Sigmoid colon (tissue), 4 donors: ENCODE measurements at regions not wholly inside any gene's neighbourhood (a gene's known extent, or its start where the extent isn't known, plus 50 kb on each side); places are given as distances from the start of the nearest gene placed in this dataset.

Experiments used
- POLR2A ChIP-seq, 2 donors: fragments of 450-650 bp; IDR thresholded peaks; one replicate each; pipeline ENCODE4 v1.6.1; 2016; ENCODE audit warnings: antibody characterized with exemption in 2 of 2, mild to moderate bottlenecking in 2 of 2, moderate library complexity in 2 of 2
- POLR2AphosphoS5 ChIP-seq, 4 donors: sonication (generic); formaldehyde crosslinking; IDR thresholded peaks; one replicate each; pipeline ENCODE4 v1.6.1; 2017; ENCODE audit warnings: antibody characterized with exemption in 4 of 4
- TF ChIP-seq, protein P1 (sequence below), 4 experiments: fragments of 450-650 bp in 3 of 4; fragments of 200-600 bp in 1 of 4; IDR thresholded peaks; one replicate each; pipeline ENCODE4 v1.5.1; 2016 to 2019; ENCODE audit warnings: antibody characterized with exemption in 4 of 4, mild to moderate bottlenecking in 3 of 4, moderate library complexity in 2 of 4

DNA sequence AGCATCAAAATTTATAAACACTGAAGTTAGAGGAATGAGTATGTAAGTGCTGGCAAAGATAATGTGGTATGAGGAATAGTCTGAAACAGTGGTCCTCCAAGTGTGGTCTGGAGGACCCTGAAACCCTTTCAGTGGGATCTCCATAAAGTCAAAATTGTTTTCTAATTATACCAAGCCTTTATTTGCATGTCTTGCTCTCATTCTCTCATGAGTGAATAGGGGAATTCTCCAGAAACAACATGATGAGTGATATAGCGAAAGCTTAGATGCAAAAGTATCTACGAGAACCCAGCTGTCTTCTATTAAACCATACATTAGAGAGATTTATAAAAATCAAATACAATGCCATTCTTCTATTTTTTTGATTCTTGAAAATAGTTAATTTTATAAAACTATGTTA, 145.0 kb upstream of the RAG2 start:
- TF ChIP-seq, protein P1, sequence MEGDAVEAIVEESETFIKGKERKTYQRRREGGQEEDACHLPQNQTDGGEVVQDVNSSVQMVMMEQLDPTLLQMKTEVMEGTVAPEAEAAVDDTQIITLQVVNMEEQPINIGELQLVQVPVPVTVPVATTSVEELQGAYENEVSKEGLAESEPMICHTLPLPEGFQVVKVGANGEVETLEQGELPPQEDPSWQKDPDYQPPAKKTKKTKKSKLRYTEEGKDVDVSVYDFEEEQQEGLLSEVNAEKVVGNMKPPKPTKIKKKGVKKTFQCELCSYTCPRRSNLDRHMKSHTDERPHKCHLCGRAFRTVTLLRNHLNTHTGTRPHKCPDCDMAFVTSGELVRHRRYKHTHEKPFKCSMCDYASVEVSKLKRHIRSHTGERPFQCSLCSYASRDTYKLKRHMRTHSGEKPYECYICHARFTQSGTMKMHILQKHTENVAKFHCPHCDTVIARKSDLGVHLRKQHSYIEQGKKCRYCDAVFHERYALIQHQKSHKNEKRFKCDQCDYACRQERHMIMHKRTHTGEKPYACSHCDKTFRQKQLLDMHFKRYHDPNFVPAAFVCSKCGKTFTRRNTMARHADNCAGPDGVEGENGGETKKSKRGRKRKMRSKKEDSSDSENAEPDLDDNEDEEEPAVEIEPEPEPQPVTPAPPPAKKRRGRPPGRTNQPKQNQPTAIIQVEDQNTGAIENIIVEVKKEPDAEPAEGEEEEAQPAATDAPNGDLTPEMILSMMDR (IDR thresholded peaks at IDR 0.05), result no peak
- TF ChIP-seq POLR2AphosphoS5 (IDR thresholded peaks at IDR 0.05) (no peak), POLR2A (IDR thresholded peaks at IDR 0.05) (no peak)
